ENCODE measurements at regions not wholly inside any gene's neighbourhood (a gene's known extent, or its start where the extent isn't known, plus 50 kb on each side); places are given as distances from the start of the nearest gene placed in this dataset.
"Not testable (repeated sequence)": the region's sequence is repeated elsewhere in the genome, so short reads cannot be mapped to it uniquely, and the experiment has no call there.

GRCh38 chr3:8313560-8314267 is 187.9 kb upstream of the LMCD1 start:
- Histone ChIP-seq H3K79me1 (ENCODE audit: low read depth in 1 of 2, low read length in 2 of 2) (no peaks in the 10 kb centered on the region), H4K8ac (ENCODE audit: low read depth in 2 of 2, low read length in 2 of 2) (no peak overlapping the region), H3K36me3 (ENCODE audit: control insufficient read depth, insufficient read depth, low read length) (no peaks in the 10 kb centered on the region), H3K56ac (ENCODE audit: extremely low read depth, insufficient read depth, low read length) (no peak overlapping the region), H2BK5ac (ENCODE audit: low read depth, low read length, poor library complexity, severe bottlenecking) (no peak overlapping the region), H3K4me3 (ENCODE audit: insufficient read depth, low read depth, low read length) (no peak overlapping the region), H3K27me3 (ENCODE audit: control insufficient read depth, insufficient read depth, low read length) (no peaks in the 10 kb centered on the region), H2AFZ (replicated peaks; ENCODE audit: low read length, poor library complexity) (no peak overlapping the region), H2AK9ac (replicated peaks; ENCODE audit: low read depth, low read length, poor library complexity) (no peak overlapping the region), H2BK120ac (ENCODE audit: low read depth, low read length) (no peak overlapping the region), H3K18ac (ENCODE audit: low read depth, low read length) (no peak overlapping the region), H4K5ac (ENCODE audit: low read depth, low read length) (no peak overlapping the region), H3K9ac (ENCODE audit: low read depth, low read length) (no peak overlapping the region), H3K9me3 (ENCODE audit: control insufficient read depth, insufficient read depth, low read length) (no peaks in the 10 kb centered on the region), H3K9me1 (ENCODE audit: insufficient read depth, low read length) (no peaks in the 10 kb centered on the region), H2BK20ac (ENCODE audit: low read depth, low read length) (no peak overlapping the region), H3K4me2 (ENCODE audit: low read depth, low read length) (no peak overlapping the region), H4K91ac (ENCODE audit: insufficient read depth, low read depth, low read length) (no peak overlapping the region), H4K20me1 (ENCODE audit: insufficient read depth, low read length) (no peaks in the 10 kb centered on the region), H3K27ac (ENCODE audit: insufficient read depth, low read length) (no peak overlapping the region), H2BK15ac (ENCODE audit: low read depth, low read length) (no peak overlapping the region), H2AK5ac (ENCODE audit: low read depth, low read length) (no peak overlapping the region), H3K4me1 (ENCODE audit: control insufficient read depth, insufficient read depth, low read length) (no peaks in the 10 kb centered on the region), H3K23ac (ENCODE audit: low read depth, low read length) (no peak overlapping the region), H3K14ac (replicated peaks; ENCODE audit: low read depth, low read length) (no peak overlapping the region), H3K4ac (ENCODE audit: low read depth, low read length) (no peak overlapping the region)
- DNase-seq, result no peak
- POLR2A ChIA-PET (ENCODE audit: unreplicated experiment), result no interaction called here
- intact Hi-C loops (cut with micrococcal nuclease), result no loop called here
- ATAC-seq (ENCODE audit: low read depth), result no peak
- WGBS, 2 experiments (ENCODE audit: extremely low coverage in 2 of 2, insufficient read length in 1 of 2), result no CpG with 5 or more reads among the region's 5 CpGs
- in situ Hi-C loops (cut with MboI; ENCODE audit: low sequenced_read_pairs), result no loop called here
- CTCF ChIA-PET, result no interaction called here
- BruUV-seq (replicated peaks), result no TSS peak
- no peak for TF ChIP-seq USF2 (IDR thresholded peaks at IDR 0.05; ENCODE audit: low read depth, low read length)
- dilution Hi-C loops (cut with HindIII; ENCODE audit: low sequenced_read_pairs, unreplicated experiment), result no loop called here

DNA sequence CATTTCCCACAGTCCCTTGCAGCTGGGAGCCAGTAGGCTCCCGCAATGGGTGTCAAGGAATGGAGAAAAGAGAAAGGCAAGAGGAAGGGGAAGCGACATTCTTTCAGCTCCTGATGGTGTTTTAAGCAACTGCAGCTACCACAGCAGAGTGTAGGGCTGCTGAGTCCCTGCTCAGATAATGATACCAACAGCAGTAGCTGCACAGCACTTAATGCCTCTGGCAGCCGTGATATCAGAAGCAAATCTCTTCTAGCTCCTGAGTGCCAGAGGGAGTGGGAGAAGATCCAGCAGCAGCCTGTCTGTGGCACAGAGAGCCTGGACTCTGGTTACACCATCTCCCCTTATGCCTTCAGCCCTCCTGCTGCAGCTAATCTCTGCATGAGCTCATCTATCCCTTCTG is 186.1 kb upstream of the LMCD1 start:
- WGBS, 2 experiments (ENCODE audit: extremely low coverage in 2 of 2, insufficient read length in 1 of 2), result 40% methylated on average over 1 of the region's 3 CpGs; no CpG with 5 or more reads in 1 of the 2 experiments
- H2AK9ac ChIP-seq (replicated peaks; ENCODE audit: low read depth, low read length, poor library complexity); H3K14ac ChIP-seq (replicated peaks; ENCODE audit: low read depth, low read length); H3K4me2 ChIP-seq (ENCODE audit: low read depth, low read length); H3K9me1 ChIP-seq (ENCODE audit: insufficient read depth, low read length); H2AK5ac ChIP-seq (ENCODE audit: low read depth, low read length); intact Hi-C loops (cut with micrococcal nuclease); H3K56ac ChIP-seq (ENCODE audit: extremely low read depth, insufficient read depth, low read length); POLR2A ChIA-PET (ENCODE audit: unreplicated experiment); H3K4ac ChIP-seq (ENCODE audit: low read depth, low read length); H3K9ac ChIP-seq (ENCODE audit: low read depth, low read length); H3K9me3 ChIP-seq (ENCODE audit: control insufficient read depth, insufficient read depth, low read length); H3K36me3 ChIP-seq (ENCODE audit: control insufficient read depth, insufficient read depth, low read length); H3K4me3 ChIP-seq (ENCODE audit: insufficient read depth, low read depth, low read length); H3K18ac ChIP-seq (ENCODE audit: low read depth, low read length); H2BK5ac ChIP-seq (ENCODE audit: low read depth, low read length, poor library complexity, severe bottlenecking); in situ Hi-C loops (cut with MboI; ENCODE audit: low sequenced_read_pairs); H3K27ac ChIP-seq (ENCODE audit: insufficient read depth, low read length); H2BK20ac ChIP-seq (ENCODE audit: low read depth, low read length); H3K23ac ChIP-seq (ENCODE audit: low read depth, low read length); H3K4me1 ChIP-seq (ENCODE audit: control insufficient read depth, insufficient read depth, low read length); BruUV-seq (replicated peaks); CTCF ChIA-PET; H3K79me1 ChIP-seq (ENCODE audit: low read depth in 1 of 2, low read length in 2 of 2); H2BK15ac ChIP-seq (ENCODE audit: low read depth, low read length); H4K91ac ChIP-seq (ENCODE audit: insufficient read depth, low read depth, low read length); H3K27me3 ChIP-seq (ENCODE audit: control insufficient read depth, insufficient read depth, low read length); H4K5ac ChIP-seq (ENCODE audit: low read depth, low read length); H4K8ac ChIP-seq (ENCODE audit: low read depth in 2 of 2, low read length in 2 of 2); DNase-seq; H4K20me1 ChIP-seq (ENCODE audit: insufficient read depth, low read length); dilution Hi-C loops (cut with HindIII; ENCODE audit: low sequenced_read_pairs, unreplicated experiment); H2BK120ac ChIP-seq (ENCODE audit: low read depth, low read length): not testable (repeated sequence)
- peak; percentile 50; the same call in 1 of the 2 replicates for ATAC-seq (ENCODE audit: low read depth)
- peak overlapping the region; percentile 29 for H2AFZ ChIP-seq (replicated peaks; ENCODE audit: low read length, poor library complexity)

Measured in IMR-90 (cell line).